GM12873 (cell line): ENCODE measurements at regions not wholly inside any gene's neighbourhood (a gene's known extent, or its start where the extent isn't known, plus 50 kb on each side); places are given as distances from the start of the nearest gene placed in this dataset.

Experiments
- CTCF ChIP-seq: IDR thresholded peaks from 2 replicates; pipeline ENCODE4 v1.5.1; 2012; ENCODE audit warnings: low read depth, mild to moderate bottlenecking, moderate library complexity, low read length, control low read depth; ENCODE audit not compliant: insufficient read depth; ENCODE audit errors: missing control alignments

DNA sequence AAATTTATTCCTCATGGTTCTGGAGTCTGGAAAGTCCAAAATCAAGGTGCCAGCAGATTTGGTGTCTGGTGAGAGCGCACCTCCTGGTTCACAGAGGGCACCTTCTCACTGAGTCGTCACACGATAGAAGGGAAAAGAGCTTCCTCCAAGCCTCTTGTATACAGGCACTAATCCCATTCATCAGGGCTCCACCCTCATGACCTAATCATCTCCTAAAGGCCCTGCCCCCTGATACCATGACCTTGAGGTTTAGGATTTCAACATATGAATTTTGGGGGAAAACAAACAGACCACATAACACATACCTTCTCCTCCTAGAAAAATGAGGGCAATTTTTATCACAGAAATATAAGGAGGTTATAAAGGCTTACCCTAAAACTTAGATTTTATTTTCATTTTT lies 88.0 kb upstream of the NFIA start:
- no peak for TF ChIP-seq CTCF

DNA sequence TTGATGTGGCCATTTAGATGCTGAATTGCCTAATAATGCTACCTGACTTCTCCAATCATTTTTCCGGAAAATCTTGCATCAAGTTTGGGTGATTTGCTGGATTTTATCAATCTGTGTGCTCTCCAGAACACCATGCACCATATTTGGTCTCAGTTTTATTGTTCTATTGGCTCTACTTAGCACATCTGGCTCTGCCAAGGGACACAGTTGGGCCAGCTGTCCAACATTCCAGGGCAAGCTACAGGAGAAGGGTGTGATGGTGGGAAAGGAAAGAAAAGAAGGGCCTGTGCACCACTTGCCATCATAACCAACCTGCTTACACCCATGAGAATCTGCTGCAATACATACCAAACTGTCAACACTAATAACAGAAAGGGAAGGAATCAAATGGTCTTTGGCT lies 90.2 kb upstream of the NFIA start:
- no peak for TF ChIP-seq CTCF

GRCh38 chr1:60990714-60991090 lies 91.7 kb upstream of the NFIA start:
- TF ChIP-seq CTCF, result no peak

- no peak for TF ChIP-seq CTCF
Observed at GRCh38 chr1:60989749-60990713, 92.3 kb upstream of the NFIA start.

DNA sequence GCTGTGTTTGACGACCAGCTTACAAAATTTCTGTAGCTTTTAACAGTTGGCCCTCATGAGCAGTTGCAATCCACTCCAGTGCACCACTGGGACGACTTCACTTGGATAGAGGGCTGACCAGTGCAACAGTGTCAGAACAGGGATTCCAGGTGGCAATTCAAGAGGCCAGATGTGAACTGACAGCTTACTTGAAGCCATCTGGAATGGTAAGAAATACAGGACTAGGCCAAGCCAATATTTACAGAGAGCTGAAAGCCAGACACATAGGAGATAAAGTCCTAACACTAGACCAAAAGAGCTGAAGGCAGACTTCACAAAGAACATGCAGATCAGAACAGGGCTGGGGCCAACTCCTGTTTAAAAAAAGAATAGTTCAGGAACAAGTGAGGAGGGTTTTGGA lies 93.5 kb upstream of the NFIA start:
- no peak for TF ChIP-seq CTCF

DNA sequence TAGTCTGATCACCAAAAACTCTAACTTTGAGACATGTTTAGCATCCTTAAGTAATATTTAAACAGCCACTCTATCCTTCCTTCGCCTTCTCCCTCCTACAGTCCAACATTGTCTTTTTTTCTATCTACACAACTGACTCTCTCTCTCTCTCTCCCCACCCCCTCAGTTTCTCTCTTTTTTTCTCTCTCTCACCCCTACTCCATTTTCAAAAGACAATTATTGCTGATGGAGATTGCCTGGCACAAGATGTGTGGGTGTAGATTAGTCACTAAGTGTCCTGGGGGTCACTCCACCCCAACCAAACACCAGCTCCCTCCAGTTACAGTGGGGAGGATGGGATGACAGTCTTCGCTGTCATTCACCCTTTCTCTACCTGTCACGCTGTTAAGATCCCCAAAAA lies 94.5 kb upstream of the NFIA start:
- TF ChIP-seq CTCF, result no peak

DNA sequence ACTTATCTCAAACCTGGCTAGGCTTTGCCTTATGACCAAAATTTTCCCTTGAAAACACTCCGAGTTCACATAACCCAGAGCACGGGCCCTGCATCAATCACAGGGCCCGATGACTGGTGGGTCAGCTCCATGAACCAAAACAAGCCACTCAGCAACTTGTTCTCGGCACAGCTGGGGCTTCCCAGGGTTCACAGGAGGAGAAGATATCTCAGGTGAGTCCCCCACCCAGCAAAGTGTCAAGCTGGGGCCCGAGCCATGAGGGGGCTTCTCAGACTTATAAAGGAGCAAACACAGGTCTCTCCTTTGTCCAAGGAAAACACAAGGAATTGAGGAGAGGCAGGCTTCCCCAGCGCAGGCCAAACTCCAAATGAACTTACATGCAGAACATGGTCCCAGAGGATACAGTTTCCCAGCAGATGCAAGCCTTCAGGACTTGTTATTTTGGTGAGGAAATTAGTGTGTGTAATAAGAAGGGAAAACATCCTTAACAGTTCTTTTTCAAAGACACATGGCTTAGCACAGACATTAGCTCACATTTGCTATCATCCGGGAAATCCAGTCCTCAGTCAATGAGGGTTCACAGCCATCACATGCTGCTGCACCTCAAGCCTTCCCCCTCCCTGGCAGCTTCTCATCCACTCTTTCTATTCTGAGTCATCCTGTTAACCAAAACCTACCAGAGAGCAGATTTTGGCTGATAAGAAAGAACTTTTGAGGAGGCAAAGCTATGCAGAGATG lies 98.1 kb upstream of the NFIA start:
- no peak for TF ChIP-seq CTCF
